HEK293 (cell line): ENCODE measurements at regions not wholly inside any gene's neighbourhood (a gene's known extent, or its start where the extent isn't known, plus 50 kb on each side); places are given as distances from the start of the nearest gene placed in this dataset.

Experiments used
- CTCF ChIA-PET: fragments of 350-600 bp; formaldehyde crosslinking; extraction: SDS; loops from one replicate; lab custom pipeline; 2021; ENCODE audit warnings: antibody characterized with exemption; lab: Yijun Ruan, JAX
- POLR2A ChIA-PET: fragments of 300-600 bp; formaldehyde crosslinking; extraction: SDS; loops from one replicate; lab custom pipeline; 2020; ENCODE audit warnings: antibody characterized with exemption, inconsistent platforms; lab: Yijun Ruan, JAX
- H3K27ac ChIP-seq: fragments of 200-500 bp; sonication (Bioruptor generic); 2 replicates; pipeline ENCODE4 v1.5.1; 2014; ENCODE audit warnings: low read depth, low read length, control low read depth, inconsistent platforms; ENCODE audit errors: extremely low read depth
- H3K36me3 ChIP-seq, 2 experiments: fragments of 200-500 bp in 1 of 2; sonication (Bioruptor generic) in 1 of 2; 1 replicate in 1 of 2; 2 replicates in 1 of 2; pipeline ENCODE4 v1.5.1; 2014 to 2017; ENCODE audit warnings: inconsistent platforms in 2 of 2, low read length in 2 of 2; ENCODE audit not compliant: control insufficient read depth in 2 of 2, insufficient read depth in 1 of 2
- H3K4me1 ChIP-seq: fragments of 200-500 bp; sonication (Bioruptor generic); 2 replicates; pipeline ENCODE4 v1.5.1; 2014; ENCODE audit warnings: mild to moderate bottlenecking, low read length, inconsistent platforms; ENCODE audit not compliant: control insufficient read depth, insufficient read depth
- H3K4me3 ChIP-seq: 2 replicates; pipeline ENCODE4 v1.5.1; 2011; ENCODE audit warnings: low read depth, mild to moderate bottlenecking, control low read depth, low read length, moderate library complexity
- H3K9me3 ChIP-seq: fragments of 200-500 bp; sonication (Bioruptor generic); 2 replicates; pipeline ENCODE4 v1.5.1; 2014; ENCODE audit warnings: low read depth, low read length, inconsistent platforms; ENCODE audit not compliant: control insufficient read depth, insufficient read depth
- GLI2 ChIP-seq: fragments of 450-650 bp; formaldehyde crosslinking; IDR thresholded peaks from 2 replicates; pipeline ENCODE4; 2017; ENCODE audit warnings: missing biosample characterization, missing genetic modification characterization, low read depth, borderline replicate concordance
- KLF17 ChIP-seq: fragments of 450-650 bp; formaldehyde crosslinking; IDR thresholded peaks from 2 replicates; pipeline ENCODE4 v1.5.1; 2016; ENCODE audit warnings: missing biosample characterization, missing genetic modification characterization
- MEIS1 ChIP-seq: sonication (generic); formaldehyde crosslinking; IDR thresholded peaks from 2 replicates; pipeline ENCODE4 v1.8.1; 2022; ENCODE audit warnings: missing genetic modification reagents, mild to moderate bottlenecking, borderline replicate concordance
- OSR2 ChIP-seq: fragments of 450-650 bp; formaldehyde crosslinking; IDR thresholded peaks from 2 replicates; pipeline ENCODE4 v1.5.1; 2016; ENCODE audit warnings: missing biosample characterization, missing genetic modification characterization
- PRDM2 ChIP-seq: fragments of 450-650 bp; formaldehyde crosslinking; IDR thresholded peaks from 2 replicates; pipeline ENCODE4 v1.5.1; 2016; ENCODE audit warnings: missing biosample characterization, missing genetic modification characterization, borderline replicate concordance
- RBAK ChIP-seq: fragments of 450-650 bp; formaldehyde crosslinking; IDR thresholded peaks from 2 replicates; pipeline ENCODE4 v1.5.1; 2016; ENCODE audit warnings: missing biosample characterization, missing genetic modification characterization
- TRIM28 ChIP-seq: IDR thresholded peaks from 2 replicates; pipeline ENCODE4 v1.6.1; 2011; ENCODE audit warnings: low read length, control low read depth, borderline replicate concordance
- ZBTB49 ChIP-seq: fragments of 450-650 bp; formaldehyde crosslinking; IDR thresholded peaks from 2 replicates; pipeline ENCODE4 v1.5.1; 2016; ENCODE audit warnings: missing biosample characterization, missing genetic modification characterization, low read depth
- ZIC2 ChIP-seq: fragments of 450-650 bp; formaldehyde crosslinking; IDR thresholded peaks from 2 replicates; pipeline ENCODE4 v1.5.1; 2016; ENCODE audit warnings: missing biosample characterization, missing genetic modification characterization
- ZNF19 ChIP-seq: fragments of 450-650 bp; formaldehyde crosslinking; IDR thresholded peaks from 2 replicates; pipeline ENCODE4; 2016; ENCODE audit warnings: missing biosample characterization, missing genetic modification characterization, low read depth
- ZNF202 ChIP-seq: fragments of 450-650 bp; formaldehyde crosslinking; IDR thresholded peaks from 2 replicates; pipeline ENCODE4 v1.5.1; 2016; ENCODE audit warnings: missing biosample characterization, missing genetic modification characterization, borderline replicate concordance
- ZNF311 ChIP-seq: fragments of 450-650 bp; formaldehyde crosslinking; IDR thresholded peaks from 2 replicates; pipeline ENCODE4 v1.5.1; 2017; ENCODE audit warnings: missing biosample characterization, missing genetic modification characterization, borderline replicate concordance
- ZNF398 ChIP-seq: fragments of 450-650 bp; formaldehyde crosslinking; IDR thresholded peaks from 2 replicates; pipeline ENCODE4 v1.5.1; 2017; ENCODE audit warnings: missing biosample characterization, missing genetic modification characterization
- ZNF473 ChIP-seq: fragments of 450-650 bp; formaldehyde crosslinking; IDR thresholded peaks from 2 replicates; pipeline ENCODE4 v1.5.1; 2017; ENCODE audit warnings: missing biosample characterization, missing genetic modification characterization
- ZNF530 ChIP-seq: fragments of 450-650 bp; formaldehyde crosslinking; IDR thresholded peaks from 2 replicates; pipeline ENCODE4 v1.5.1; 2016; ENCODE audit warnings: low read depth, missing biosample characterization, missing genetic modification characterization
- ZNF548 ChIP-seq: fragments of 450-650 bp; formaldehyde crosslinking; IDR thresholded peaks from 2 replicates; pipeline ENCODE4 v1.5.1; 2016; ENCODE audit warnings: missing biosample characterization, missing genetic modification characterization
- ZNF580 ChIP-seq: fragments of 450-650 bp; formaldehyde crosslinking; IDR thresholded peaks from 2 replicates; pipeline ENCODE4 v1.5.1; 2016; ENCODE audit warnings: missing biosample characterization, missing genetic modification characterization
- ZNF639 ChIP-seq: fragments of 450-650 bp; formaldehyde crosslinking; IDR thresholded peaks from 2 replicates; pipeline ENCODE4 v1.5.1; 2016; ENCODE audit warnings: missing biosample characterization, missing genetic modification characterization
- ZNF658 ChIP-seq: fragments of 450-650 bp; formaldehyde crosslinking; IDR thresholded peaks from 2 replicates; pipeline ENCODE4; 2016; ENCODE audit warnings: missing biosample characterization, missing genetic modification characterization
- ZNF707 ChIP-seq: fragments of 450-650 bp; formaldehyde crosslinking; IDR thresholded peaks from 2 replicates; pipeline ENCODE4 v1.5.1; 2016; ENCODE audit warnings: missing biosample characterization, missing genetic modification characterization

- H3K4me3 ChIP-seq, result no peak overlapping the region
- H3K4me1 ChIP-seq, result no peaks in the 10 kb centered on the region
- H3K27ac ChIP-seq, result no peak overlapping the region
- CTCF ChIA-PET, result no interaction called here
- H3K36me3 ChIP-seq, result no peaks in the 10 kb centered on the region
- no peaks in the 10 kb centered on the region for H3K9me3 ChIP-seq
- TF ChIP-seq ZNF707 (tag by site-specific recombination) (no peak), ZNF19 (tag by site-specific recombination) (no peak), ZNF580 (tag by site-specific recombination) (no peak), ZNF639 (tag by site-specific recombination) (no peak), MEIS1 (no peak), ZNF398 (tag by site-specific recombination) (no peak), OSR2 (tag by site-specific recombination) (no peak), KLF17 (tag by site-specific recombination) (no peak), ZNF548 (tag by site-specific recombination) (no peak), ZNF202 (tag by site-specific recombination) (no peak), GLI2 (tag by site-specific recombination) (no peak), ZNF473 (no peak)
- POLR2A ChIA-PET, result no interaction called here
These were observed 63.7 kb upstream of the TFPI start for GRCh38 chr2:187617905-187618304.

GRCh38 chr2:187618813-187619212 is 64.6 kb upstream of the TFPI start:
- POLR2A ChIA-PET, result no interaction called here
- CTCF ChIA-PET, result interaction anchor here (1.1 kb wide), 1 partner anchor 120 kb away, joined by 6 read pairs; no protein-coding TSS in a partner anchor
- no peak for TF ChIP-seq ZIC2 (tag by site-specific recombination)
- no peak for TF ChIP-seq ZNF658 (tag by site-specific recombination)
- no peak for TF ChIP-seq ZBTB49 (tag by site-specific recombination)
- TF ChIP-seq ZNF311 (tag by site-specific recombination), result no peak
- no peak for TF ChIP-seq PRDM2 (tag by site-specific recombination)
- TF ChIP-seq ZNF530 (tag by site-specific recombination), result no peak
- TF ChIP-seq RBAK (tag by site-specific recombination), result no peak
- no peak for TF ChIP-seq TRIM28

More at GRCh38 chr2:187618813-187619212, 64.6 kb upstream of the TFPI start:
- H3K4me1 ChIP-seq, result no peaks in the 10 kb centered on the region
- H3K9me3 ChIP-seq, result no peaks in the 10 kb centered on the region
- H3K36me3 ChIP-seq, result no peaks in the 10 kb centered on the region
- no peak overlapping the region for H3K27ac ChIP-seq
- H3K4me3 ChIP-seq, result no peak overlapping the region
